ENCODE measurements at regions not wholly inside any gene's neighbourhood (a gene's known extent, or its start where the extent isn't known, plus 50 kb on each side); places are given as distances from the start of the nearest gene placed in this dataset.

GRCh38 chr3:115324056-115324455 is 177.0 kb upstream of the ZBTB20 start (continued):
- TF ChIP-seq PHF5A (CRISPR knock-in tag; IDR thresholded peaks at IDR 0.05; ENCODE audit: low read depth, unreplicated experiment) (no peak), RORA (CRISPR knock-in tag; IDR thresholded peaks at IDR 0.05) (no peak), XBP1 (CRISPR knock-in tag; IDR thresholded peaks at IDR 0.05) (no peak), ZMAT5 (CRISPR knock-in tag; IDR thresholded peaks at IDR 0.05; ENCODE audit: borderline replicate concordance, low read depth) (no peak), HNRNPLL (IDR thresholded peaks at IDR 0.05; ENCODE audit: low read depth, low read length, poor library complexity, severe bottlenecking) (no peak), E2F2 (CRISPR knock-in tag; IDR thresholded peaks at IDR 0.05; ENCODE audit: borderline replicate concordance) (no peak), KAT7 (CRISPR knock-in tag; IDR thresholded peaks at IDR 0.05; ENCODE audit: borderline replicate concordance) (no peak), E2F5 (CRISPR knock-in tag; conservative IDR thresholded peaks at IDR 0.05) (no peak)

GRCh38 chr3:115325539-115325938 is 178.5 kb upstream of the ZBTB20 start:
- no TSS peak for BruUV-seq (replicated peaks)
- Histone ChIP-seq H2AFZ (ENCODE audit: low read length) (no peak overlapping the region), H3K4me3 (replicated peaks in 1 of 3; ENCODE audit: insufficient read depth in 1 of 3, low read depth in 2 of 3, low read length in 3 of 3) (no peak overlapping the region), H3K9me3 (ENCODE audit: low read length) (no peaks in the 10 kb centered on the region), H3K27me3 (ENCODE audit: control insufficient read depth in 1 of 2, insufficient read depth in 2 of 2, low read length in 2 of 2) (no peaks in the 10 kb centered on the region), H3K9ac (ENCODE audit: insufficient read depth, low read depth, low read length) (no peak overlapping the region), H3K27ac (ENCODE audit: extremely low read length, insufficient read depth, low read length) (no peak overlapping the region), H3K4me2 (ENCODE audit: low read depth, low read length) (no peak overlapping the region), H3K79me2 (ENCODE audit: insufficient read depth, low read length) (no peaks in the 10 kb centered on the region), H3K4me1 (ENCODE audit: insufficient read depth, low read length) (no peaks in the 10 kb centered on the region), H3K36me3 (replicated peaks in 1 of 2; ENCODE audit: control insufficient read depth in 1 of 2, insufficient read depth in 2 of 2, low read length in 2 of 2) (no peaks in the 10 kb centered on the region), H4K20me1 (ENCODE audit: insufficient read depth, low read length) (no peaks in the 10 kb centered on the region)
- in situ Hi-C loops (cut with HindIII; ENCODE audit: extremely low pct_ligation_motif_present, low pct_unique_long_range_greater_than_20kb), result no loop called here
- WGBS (ENCODE audit: low lambda C conversion rate), result 3% methylated on average over 2 of the region's 2 CpGs
- FAIRE-seq, result no peak
- intact Hi-C loops (cut with micrococcal nuclease; ENCODE audit: unreplicated experiment), result no loop called here
- peak; percentile 5 for DNase-seq (ENCODE audit: low spot score)
- ATAC-seq, result peak; percentile 55; the same call in 2 of the 3 replicates
- ChIA-PET CTCF (ENCODE audit: low intra/inter-chr PET ratio, low total read pairs) (no interaction called here), POLR2A (no interaction called here)
- TF ChIP-seq MIER2 (CRISPR knock-in tag; IDR thresholded peaks at IDR 0.05) (peak; percentile 97), HMG20B (CRISPR knock-in tag; conservative IDR thresholded peaks at IDR 0.05) (0 out of 2 replicates have a peak, but pooled peaks have one; percentile 19), ZNF331 (CRISPR knock-in tag; IDR thresholded peaks at IDR 0.05) (0 out of 2 replicates have a peak, but pooled peaks have one; percentile 34), EHMT2 (IDR thresholded peaks at IDR 0.05; ENCODE audit: borderline replicate concordance, low read depth, low read length) (peak; percentile 68; the same call in 1 of the 2 replicates), PCBP1 (IDR thresholded peaks at IDR 0.05; ENCODE audit: borderline replicate concordance, low read depth, low read length) (no peak), ZNF160 (CRISPR knock-in tag; IDR thresholded peaks at IDR 0.05) (no peak), RNF2 (conservative IDR thresholded peaks at IDR 0.05; ENCODE audit: low read depth) (no peak), ZNF468 (CRISPR knock-in tag; IDR thresholded peaks at IDR 0.05) (no peak), ETV6 (CRISPR knock-in tag; conservative IDR thresholded peaks at IDR 0.05) (no peak), BCL3 (CRISPR knock-in tag; IDR thresholded peaks at IDR 0.05) (no peak), TAF1 (CRISPR knock-in tag; IDR thresholded peaks at IDR 0.05) (no peak)

All from HepG2 (cell line).